Suppressor macrophage treated with lipopolysaccharide for 4 hours (primary cell): ENCODE measurements at regions not wholly inside any gene's neighbourhood (a gene's known extent, or its start where the extent isn't known, plus 50 kb on each side); places are given as distances from the start of the nearest gene placed in this dataset.

Experiments
- DNase-seq: peaks from one replicate; pipeline ENCODE4 v3.0.0-alpha.2; 2020

DNA sequence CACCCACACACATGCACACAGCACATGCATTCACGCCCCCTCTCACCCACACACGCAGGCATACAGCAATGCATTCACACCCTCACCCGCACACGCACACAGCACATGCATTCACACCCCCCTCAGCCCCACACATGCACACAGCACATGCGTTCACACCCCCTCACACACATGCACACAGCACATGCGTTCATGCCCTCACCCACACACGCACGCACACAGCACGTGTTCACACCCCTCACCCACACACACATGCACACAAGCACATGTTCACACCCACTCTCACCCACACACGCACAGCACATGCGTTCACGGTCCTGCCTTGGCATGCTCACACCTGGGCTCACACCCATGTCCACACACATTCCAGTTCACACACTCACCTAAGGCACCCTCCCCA is 64.2 kb downstream of the ENGASE start:
- DNase-seq = no peak

DNA sequence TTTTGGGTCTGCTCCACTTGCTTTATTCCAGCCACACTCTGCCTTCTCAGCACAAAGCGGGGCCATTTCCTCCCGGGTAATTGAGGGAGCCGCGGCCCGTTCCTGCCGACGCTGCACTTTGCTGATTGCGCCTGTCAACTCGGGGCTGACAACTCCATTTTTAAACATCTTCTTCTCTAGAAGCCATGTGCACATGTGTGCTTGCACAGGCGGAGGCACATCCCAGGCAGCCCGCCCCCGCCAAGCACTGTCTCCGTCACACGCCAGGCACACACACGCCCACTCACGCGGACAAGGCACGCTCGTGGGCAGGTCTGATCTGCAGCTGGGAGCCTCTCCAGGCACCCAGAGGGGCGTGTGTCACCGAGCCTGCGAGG is 63.2 kb downstream of the ENGASE start:
- no peak for DNase-seq

DNA sequence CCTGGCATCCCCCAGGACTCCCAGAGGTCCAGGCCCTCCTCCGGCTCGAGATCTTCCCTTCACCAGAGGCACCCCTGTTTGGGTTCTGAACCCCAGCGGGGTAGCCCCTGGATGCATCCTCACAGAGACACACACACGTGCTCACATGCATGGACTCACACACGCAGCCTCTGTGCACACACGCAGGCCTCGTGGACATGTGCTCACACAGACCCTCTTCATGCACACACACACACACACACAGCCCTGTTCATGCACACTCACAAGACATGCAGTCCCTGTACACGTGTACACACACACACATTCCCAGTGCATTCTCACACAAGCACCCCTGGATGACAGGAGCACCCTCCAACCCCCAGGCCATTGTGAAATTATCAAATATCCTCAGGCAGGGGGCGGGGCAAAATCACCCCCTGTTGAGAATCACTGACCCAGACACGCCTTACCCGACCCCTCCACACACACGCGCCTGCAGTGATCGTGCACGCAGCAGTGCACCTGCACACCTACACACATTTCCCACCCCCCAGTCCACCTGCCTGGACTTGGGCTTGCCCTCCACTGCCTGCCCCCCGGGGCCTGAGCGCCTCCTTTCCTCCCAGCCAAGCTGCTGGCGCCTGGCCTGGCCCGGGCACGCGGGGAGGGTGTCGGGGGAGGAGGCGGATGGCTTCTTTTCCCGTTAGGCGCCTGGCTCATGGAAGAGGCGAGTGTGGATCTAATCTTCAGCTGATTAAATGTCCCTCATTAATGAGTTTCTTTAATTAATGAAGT is 62.6 kb downstream of the ENGASE start:
- no peak for DNase-seq

DNA sequence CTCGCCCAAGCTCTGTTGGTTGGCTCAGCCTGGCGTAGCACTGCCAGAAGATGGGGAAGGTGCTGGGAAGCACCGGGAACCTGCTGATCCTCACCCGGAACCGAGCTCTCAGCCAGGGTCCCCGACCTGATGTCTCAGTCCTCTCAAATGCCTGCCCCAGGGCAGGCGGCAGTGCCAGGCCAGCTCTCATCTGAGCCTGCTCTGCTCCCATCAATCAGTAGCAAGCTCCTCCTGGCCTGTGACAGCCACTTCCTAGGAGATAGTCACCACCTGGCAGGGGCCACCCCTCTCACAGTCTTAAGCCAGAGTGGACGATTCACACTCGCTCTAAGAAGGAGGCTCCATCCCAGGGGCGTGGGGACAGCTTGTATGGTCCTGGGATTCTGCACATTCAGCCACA is 62.0 kb downstream of the ENGASE start:
- no peak for DNase-seq
